ENCODE measurements at regions not wholly inside any gene's neighbourhood (a gene's known extent, or its start where the extent isn't known, plus 50 kb on each side); places are given as distances from the start of the nearest gene placed in this dataset.

DNA sequence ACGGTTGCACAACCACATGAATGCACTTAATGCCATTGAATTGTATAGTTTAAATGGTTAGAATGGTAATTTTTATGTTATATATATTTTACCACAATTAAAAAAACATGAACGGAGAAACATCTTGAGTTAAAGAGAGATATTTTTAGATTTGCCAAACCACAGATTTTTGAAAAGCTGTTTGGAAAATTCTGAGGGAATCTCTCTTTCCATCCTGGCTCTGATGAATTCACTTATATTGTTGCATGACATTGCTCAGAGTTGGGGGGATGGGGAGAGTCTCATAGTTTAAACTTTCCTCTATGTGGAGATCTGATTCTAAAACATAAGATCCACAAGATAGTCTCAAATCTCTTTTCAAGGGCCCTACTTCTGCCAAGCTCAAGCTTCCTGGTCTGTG is 275.0 kb upstream of the NPVF start:
- no peak for DNase-seq

DNA sequence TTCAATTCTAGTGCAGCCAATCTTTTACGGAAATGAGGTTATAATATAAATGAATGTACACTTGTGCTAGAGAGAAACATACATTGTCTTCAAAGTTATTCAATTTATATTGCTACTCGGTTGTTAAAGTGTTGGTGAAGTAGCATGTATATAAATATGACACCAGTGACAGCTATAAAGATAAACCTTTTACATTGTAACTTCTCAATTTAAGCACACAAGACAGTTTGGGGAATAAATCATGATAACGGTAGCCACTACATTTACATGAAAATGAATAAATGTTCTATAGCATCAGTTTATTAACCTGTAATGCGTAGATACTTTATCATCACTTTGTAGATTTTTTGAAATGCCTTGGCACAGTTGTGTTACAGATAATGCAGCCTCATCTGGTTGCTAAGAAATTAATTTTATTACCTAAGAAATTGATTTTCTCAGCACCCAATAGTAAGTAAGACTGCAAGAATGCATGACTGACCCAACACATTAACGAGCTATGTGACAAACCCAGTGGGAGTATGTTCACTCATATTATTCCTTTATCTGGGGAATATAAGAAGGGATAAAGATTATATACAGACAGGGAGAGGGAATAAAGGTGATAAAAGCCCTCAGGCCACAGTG is 283.9 kb upstream of the NPVF start:
- DNase-seq: no peak

DNA sequence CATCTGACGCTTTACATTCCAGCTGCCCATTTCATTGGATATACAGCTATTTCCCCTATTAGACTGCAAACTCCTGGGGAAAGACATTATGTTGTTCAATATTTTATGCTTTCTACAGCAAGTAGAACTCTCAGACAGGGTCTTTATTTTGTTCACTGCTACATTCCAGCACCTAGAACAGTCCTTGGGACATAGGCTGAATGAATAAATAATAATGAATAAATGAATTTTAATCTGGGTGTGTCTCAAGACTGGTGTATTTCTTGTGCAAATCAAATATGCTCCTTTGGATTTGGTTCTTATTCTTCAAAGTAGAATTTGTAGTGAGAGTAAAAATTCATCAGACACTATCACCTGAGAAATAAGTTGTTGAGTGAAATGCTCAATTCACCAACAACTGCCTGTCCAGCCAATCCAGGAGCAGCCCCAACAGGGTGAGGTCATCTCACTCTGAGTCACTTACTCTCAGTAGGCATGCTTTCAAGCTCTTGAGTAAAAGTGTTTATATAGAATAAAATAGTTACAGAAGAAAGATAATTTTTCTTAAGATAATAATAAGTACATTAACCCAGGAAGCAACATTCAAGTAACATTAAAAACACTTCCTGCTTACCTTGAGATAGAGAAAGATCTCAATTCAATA is 287.5 kb upstream of the NPVF start:
- no peak for DNase-seq

DNA sequence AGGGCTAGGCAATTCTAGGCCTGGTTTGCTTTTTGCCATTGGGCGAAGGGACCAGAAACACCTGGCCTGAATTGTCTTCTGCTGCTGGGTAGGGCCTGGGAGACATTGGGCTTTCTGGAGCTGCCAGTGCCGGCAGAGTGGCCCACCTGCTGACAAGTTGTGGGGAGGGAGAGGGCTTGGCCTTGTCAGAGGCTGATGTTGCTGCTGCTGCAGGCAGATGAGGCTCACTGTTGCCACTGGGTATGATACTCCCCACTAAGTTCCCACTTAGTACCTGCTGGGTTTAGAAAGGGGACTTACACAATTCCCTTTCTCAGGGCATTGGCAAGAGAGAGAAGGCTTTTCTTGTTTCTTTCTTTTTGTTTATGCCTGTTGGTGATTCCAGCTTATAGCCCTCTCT is 289.6 kb upstream of the NPVF start:
- DNase-seq: no peak

DNA sequence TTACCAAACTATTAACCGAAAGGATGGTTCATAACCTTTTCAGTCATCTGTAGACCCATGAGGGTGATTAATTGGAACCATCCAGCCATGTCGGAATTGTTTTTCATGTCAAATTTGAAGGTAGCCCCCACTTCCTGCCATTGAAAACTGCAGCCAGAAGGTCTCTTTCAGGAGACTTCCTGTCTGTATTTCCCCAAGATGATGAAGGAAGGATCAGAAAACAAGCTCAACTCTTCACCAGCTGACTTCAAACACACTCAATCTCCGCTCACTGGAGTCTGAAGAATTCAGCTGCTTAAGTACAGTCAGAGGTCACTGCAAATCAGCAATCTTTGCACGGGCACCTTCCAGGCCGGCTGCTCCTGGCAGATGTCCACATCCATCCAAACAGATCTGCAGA is 291.7 kb upstream of the NPVF start:
- no peak for DNase-seq

DNA sequence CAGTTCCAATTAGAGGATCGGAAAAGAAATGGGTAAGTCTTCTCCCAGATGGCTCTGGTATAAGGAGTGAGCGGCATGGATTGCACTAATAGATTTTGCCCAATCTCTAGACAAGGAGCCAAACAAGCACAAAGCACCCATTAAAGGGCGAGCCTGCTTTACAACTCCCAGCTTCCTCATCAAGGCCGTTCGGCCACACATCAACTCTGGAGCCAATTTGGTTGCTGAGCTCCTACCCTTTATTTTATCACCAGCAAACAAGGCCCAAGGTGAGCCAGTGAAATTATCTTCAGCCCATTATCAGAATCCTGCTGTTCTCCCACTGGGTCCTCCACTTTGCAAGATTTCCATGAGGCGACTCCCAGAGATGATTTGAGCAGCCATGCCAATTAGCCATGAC is 292.2 kb upstream of the NPVF start:
- DNase-seq: no peak

DNA sequence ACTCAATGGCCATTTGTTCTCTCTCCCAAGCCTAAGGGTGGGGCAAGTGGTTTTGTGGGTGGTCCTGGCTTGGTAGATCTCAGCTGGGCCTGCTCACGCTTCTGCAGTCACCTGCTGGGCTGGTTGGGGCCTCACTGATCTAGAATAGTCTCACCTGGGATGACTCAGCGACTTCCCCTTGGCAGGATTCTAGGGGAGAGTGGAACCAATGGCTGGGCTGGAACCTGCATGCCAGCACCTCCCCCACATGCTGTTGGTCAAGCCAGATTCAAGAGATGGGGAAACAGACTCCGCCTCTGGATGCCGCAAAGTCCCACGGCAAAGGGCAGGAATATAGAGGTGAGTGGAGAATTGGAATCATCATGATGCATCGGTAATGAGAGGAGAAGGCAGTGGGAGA is 292.9 kb upstream of the NPVF start:
- no peak for DNase-seq

DNA sequence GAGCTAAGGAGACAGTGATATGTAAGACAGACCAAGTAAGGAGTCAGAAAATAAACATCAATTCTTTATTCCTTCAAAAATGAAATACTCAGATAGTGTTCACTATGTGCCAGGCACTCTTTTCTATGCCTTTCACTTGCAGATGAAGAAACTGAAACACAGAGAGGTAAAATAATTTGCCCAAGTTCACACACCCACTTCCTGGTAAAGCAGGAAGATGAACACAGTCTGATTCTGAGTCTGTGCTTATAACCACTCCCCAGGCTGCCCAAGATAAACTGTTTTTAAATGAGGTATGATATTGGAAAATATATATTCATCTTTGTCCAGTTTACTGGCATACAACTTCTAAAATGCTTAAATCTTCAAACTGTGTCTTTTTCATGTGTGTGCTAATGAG is 294.4 kb upstream of the NPVF start:
- DNase-seq: no peak

DNA sequence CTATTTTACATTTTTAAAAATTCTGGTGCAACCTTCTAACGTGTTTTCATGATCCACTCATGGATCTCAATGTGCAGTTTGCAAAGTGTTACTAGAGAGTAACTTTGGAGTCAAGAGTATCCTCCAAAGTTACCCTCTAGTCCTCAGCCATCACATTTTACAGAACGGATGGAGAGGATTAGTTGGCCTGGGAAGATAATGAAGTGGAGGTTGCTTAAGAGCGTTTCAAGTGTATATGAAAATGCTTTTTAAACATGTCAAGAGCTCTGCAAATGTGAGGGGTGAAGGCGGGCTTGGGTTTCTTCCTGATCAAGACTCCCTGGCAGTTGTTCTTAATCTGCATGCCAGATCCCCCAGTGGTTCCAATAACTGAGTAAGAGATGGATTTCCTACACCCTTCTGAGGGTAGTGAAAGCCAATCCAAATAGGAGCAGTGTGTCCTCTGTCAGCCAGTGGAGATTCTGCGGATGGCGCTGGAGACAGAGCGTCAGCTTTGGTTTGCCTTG is 299.4 kb upstream of the NPVF start:
- DNase-seq: peak in 1 of 2 donors; percentile 25

DNA sequence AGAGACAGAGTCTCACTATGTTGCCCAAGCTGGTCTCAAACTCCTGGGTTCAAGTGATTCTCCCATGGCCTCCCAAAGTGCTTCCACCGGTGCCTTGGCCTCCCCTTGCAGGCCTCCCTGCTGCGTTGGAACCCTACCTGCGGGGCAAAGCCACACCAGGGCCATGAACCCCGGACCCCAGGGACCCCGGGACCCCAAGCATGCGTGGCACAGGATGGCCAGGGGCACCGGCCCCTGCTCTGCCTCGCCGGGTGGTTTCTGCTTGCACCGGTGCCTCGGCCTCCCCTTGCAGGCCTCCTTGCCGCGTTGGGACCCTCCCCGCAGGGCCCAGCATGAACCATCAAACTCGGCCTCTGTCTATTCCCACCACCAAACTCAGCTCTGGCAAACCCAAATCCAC is 301.0 kb upstream of the NPVF start:
- DNase-seq: no peak

DNA sequence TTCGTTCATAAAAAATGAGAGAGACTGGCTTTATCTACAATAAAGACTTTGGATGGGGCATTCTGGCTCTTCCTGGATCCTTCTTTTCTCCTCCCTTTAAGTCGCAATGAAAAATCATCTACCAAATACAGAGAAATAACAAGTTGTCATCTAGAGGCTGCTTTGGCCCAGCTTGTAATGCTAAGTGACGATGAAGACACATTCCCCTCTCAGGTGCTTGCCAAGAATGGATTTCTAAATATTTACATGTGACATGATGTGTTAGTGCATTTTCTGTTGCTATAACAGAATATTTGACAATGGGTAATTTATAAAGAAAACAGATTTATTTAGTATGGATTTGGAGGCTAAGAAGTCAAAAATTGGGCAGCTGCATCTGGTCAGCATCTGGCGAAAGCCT is 308.6 kb upstream of the NPVF start:
- peak in 1 of 2 donors; percentile 27 for DNase-seq

DNA sequence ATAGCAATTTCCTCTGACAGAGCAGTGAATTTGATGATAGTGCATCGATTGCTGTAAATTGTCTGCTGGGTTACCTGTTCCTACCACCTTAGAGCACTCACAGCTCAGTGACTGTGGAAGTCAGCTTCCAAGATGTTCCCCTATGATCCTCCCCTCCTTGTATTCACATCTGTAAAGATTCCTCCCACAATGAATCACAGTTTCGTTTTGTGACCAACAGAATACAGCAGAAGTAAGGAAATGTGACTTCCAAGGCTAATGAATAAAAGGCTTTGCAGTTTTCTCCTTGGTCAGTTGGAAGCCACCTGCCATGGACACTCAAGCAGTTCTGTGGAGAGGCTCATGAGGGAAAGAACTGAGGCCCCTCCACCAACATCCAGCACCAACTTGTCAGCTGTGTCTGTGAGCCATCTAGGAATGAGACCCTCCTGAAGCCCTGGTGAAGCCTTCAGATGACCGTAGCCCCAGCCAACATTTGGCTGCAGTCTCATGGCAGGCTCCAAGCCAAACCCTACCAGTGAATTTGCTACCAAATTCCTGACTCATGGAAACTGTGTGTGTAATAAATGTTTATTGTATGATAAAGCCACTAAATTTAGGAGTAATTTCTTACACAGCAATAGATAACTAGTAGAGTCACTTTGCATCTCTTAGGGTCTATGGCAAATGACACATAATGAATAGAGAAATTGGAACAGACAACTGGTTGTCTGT is 309.5 kb upstream of the NPVF start:
- DNase-seq: no peak

DNA sequence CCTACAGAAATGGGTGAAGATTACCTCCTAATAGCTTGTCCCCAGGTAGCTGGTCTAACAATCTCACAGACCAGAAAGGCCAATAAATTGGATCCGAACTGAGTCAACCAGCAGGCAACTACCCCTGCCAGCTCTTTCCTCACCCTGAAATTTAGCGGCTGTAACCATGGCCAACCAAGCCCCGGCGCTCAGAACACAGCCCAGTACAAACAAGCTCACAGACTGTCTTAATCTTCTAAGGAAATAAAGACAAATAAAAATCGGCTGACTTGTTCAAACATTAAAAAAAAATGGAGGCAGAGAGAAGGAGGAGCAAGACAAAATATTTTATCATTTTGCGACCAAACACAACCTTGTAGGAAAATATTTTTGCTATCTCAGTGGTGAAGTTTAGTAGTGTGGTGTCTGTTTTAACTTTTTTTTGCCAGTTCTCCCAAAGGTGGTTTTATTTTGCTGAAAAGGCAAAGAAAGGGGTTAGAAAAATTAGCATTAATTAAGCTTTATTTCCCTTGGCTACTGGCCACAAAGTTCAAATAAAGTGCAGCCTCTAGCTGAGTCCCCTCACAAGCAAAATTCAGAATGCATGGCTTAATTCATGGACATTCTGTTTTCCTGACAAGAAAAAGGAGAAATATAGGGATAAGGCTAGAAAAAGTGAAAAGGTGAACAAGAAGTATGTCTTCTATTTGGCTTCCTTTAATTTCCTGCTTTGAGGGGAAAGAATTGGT is 313.0 kb upstream of the NPVF start:
- no peak for DNase-seq

DNA sequence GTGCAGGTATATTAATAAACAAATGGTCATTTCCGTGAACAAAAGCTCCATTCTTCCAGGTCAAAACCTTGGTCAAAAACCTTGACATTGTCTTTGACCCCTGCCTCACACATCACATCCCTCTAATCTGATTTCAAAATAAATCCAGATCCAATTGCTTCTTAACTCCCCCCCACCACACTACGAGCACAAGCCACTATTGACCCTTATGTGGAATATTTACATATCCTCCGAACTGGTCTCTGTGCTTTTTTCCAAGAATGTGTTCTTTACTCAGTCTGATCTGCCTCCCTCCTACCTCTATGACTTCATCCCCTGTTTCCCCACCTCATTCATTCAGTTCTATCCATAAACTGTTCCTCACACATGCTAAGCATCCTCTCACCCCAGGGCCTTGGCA is 313.6 kb upstream of the NPVF start:
- no peak for DNase-seq

DNA sequence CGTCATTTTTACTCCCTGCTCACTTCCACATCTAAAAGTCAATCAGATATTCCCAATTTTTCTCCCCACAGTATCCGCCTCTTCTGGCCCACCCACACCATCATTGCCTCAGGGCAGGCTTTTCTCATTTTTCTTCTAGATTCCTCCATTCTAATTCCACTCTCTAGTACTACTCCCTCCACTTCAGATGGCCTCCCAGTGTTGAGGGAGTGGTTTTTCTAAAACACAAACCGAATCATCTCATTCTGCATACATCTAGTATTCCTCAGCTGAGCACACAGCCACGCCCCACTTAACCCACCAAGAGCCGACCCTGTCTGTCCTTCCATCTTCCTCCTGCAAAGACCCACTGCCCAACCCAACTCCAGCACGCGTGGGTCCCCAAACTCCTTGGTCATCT is 314.9 kb upstream of the NPVF start:
- no peak for DNase-seq

DNA sequence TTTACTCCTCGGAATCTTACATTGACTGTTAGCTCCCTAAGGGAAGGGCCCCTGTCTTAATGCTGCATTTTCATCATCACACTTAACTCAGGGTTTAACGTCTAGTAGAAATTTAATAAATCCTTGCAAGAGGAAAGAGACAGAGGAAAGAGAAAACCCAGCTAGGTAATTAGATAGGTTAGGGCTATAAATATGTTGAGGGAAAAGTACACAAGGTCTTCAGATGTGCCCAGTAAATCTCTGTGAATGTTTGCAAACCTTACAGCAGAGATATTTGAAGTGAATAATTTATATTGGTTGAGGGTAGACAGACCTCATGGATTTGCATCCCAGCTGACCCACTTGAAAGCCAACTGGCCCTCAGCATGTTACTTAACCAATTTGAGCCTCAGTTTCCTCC is 315.5 kb upstream of the NPVF start:
- no peak for DNase-seq

DNA sequence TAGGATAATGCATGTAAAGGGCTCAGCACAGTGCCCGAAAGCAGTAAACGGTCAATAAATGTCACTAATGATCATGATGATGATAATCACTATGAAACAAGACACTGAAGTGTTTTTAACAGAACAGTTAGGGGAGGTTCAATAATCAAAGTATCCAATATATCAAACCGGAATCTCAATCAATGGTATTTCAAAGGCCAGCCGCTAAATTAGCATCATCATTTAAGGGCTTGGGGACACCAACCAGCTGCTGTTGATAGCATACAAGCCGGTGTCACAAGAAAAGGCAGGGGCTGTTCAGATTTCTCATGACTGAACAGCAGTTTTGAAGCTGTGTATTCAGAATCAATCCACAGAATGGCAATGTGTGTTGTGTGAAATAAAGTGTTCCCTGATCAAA is 316.0 kb upstream of the NPVF start:
- DNase-seq: no peak

DNA sequence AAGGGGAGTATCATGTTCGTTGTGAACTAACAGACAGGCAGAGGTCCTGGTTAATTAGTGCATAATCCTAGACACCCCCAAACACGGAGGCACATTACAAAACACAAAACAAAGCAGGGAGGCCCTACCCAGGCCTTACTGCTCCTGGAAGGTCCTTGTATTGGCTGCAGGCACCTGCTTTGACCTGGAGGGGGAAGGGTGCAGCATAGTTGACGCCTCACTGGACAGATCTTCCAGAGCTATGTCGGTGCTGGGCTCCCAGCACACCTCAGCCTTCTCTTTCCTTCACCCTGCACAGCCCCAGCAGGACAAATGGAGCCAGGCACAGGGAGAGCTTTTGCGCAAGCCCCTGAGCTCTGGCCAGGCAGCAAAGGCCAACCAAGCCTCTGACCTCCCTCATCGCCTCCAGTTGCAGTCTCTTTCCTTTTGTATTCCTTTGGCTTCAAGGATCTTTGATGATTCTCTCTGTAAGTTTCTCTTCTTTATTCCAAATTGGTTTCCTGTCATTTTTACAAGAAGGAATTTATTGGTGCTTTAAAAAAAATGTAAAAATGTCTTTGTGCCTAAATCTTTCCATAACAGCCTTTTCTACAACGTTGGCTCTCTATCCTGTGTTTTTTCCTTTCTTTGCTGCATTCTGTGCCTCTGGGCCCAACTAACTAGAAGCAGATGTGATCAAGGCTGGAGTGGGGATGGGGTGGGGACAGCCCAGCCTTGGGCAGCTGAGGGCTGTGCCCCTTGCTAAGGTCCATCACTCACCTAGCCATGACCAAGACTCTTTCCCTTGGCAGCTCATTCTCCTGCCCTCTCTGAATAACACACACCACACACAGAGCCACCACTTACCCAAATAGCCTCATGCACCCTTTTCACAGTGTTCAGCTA is 317.1 kb upstream of the NPVF start:
- DNase-seq: no peak

DNA sequence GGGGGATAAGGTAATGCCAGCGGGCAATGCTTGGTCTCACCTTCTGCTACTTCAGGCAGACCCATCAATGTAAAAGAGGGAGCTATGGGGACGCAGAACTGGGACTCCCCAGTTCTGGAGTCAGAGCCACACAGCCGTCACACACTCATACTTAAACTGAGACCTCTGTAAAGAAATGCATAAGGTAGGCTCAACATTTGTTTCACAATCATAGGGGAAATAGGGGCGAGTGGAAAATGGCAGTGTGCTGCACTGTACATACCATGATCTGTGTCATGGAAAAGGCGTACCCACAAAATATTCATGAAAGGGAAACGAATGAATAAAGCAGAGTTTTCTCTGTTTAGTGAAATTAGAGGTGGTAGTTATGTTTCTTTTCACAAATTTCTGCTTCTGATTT is 318.0 kb upstream of the NPVF start:
- no peak for DNase-seq

DNA sequence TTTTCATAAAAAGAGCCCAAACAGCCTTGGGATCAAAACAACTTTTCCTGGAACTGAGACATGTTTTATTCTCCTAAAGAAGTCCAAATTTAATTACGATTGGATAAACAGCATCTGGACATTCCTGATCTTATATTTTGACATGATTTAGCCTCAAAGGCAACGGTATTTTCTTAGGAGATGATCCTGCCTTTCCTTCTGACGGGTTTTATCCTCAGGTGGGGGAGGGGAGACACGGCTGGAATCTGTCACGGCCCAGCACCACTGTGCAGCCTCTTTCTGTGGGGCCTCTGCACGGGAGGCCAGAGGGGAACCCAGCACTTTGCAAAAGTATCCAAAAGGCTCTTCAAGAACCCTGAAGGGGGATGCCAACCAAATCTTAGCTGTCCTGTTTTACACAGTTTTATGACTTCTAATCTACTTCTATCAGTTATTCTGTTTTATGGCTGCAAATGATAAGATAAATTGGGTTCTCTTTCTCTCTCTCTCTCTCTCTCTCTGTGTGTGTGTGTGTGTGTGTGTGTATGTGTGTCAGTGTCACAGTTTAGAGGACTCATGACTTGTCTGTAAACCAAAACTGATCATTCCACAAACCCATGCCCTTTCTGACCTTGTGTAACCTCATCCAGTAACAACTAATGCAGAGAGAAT is 321.1 kb upstream of the NPVF start:
- DNase-seq: no peak

DNA sequence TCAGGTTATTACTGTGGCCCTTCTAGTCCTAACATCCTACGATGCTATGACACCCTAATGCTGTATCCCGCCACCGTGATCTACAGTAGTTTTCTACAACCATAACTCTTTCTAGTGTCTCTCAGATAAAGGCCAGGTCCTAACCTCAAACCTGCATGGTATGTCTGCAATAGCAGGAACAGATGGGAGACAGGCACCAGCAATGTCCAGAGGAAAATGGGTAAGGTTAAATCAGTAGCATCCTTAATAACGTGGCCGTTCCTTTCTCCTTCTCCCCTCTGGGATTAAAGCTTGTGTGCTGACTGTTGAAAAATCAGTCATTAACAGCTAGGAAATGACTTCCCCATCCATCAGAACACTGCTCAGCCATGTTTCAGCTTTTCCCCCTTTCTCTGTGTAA is 321.9 kb upstream of the NPVF start:
- DNase-seq: no peak
